ENCODE measurements at regions not wholly inside any gene's neighbourhood (a gene's known extent, or its start where the extent isn't known, plus 50 kb on each side); places are given as distances from the start of the nearest gene placed in this dataset.

- TF ChIP-seq CTCF (IDR thresholded peaks at IDR 0.05): no peak
- no peak for TF ChIP-seq POLR2AphosphoS5 (IDR thresholded peaks at IDR 0.05; ENCODE audit: insufficient read depth in 1 of 2, low read depth in 1 of 2)
- TF ChIP-seq POLR2A (IDR thresholded peaks at IDR 0.05): no peak
Measured at GRCh38 chr5:73267766-73268435, 94.9 kb downstream of the TMEM174 start.
